RPMI7951 (cell line): ENCODE measurements at regions not wholly inside any gene's neighbourhood (a gene's known extent, or its start where the extent isn't known, plus 50 kb on each side); places are given as distances from the start of the nearest gene placed in this dataset.
A peak's percentile ranks its signal among the peaks of the same experiment; 100 is the strongest.

Experiments
- DNase-seq: peaks from one replicate; pipeline ENCODE4 v3.0.0-alpha.2; 2012; ENCODE audit warnings: low read depth

- DNase-seq, result no peak
Measured at GRCh38 chr3:180340395-180340794, 261.6 kb upstream of the TTC14 start.

GRCh38 chr3:180341516-180341915 is 260.4 kb upstream of the TTC14 start:
- DNase-seq, result no peak

- no peak for DNase-seq
Measured at GRCh38 chr3:180351601-180352000, 250.4 kb upstream of the TTC14 start.

GRCh38 chr3:180352261-180352660 is 249.7 kb upstream of the TTC14 start:
- no peak for DNase-seq

- no peak for DNase-seq
Measured at GRCh38 chr3:180354214-180354613, 247.7 kb upstream of the TTC14 start.

GRCh38 chr3:180358179-180358578 is 243.8 kb upstream of the TTC14 start:
- DNase-seq, result no peak

GRCh38 chr3:180359061-180359952 is 242.7 kb upstream of the TTC14 start:
- no peak for DNase-seq

GRCh38 chr3:180359953-180360279 is 242.0 kb upstream of the TTC14 start:
- no peak for DNase-seq

- DNase-seq, result no peak
Measured at GRCh38 chr3:180362081-180362480, 239.9 kb upstream of the TTC14 start.

GRCh38 chr3:180375831-180376230 is 226.1 kb upstream of the TTC14 start:
- no peak for DNase-seq

GRCh38 chr3:180378496-180378895 is 223.5 kb upstream of the TTC14 start:
- no peak for DNase-seq

- DNase-seq, result no peak
Measured at GRCh38 chr3:180382638-180383180, 219.3 kb upstream of the TTC14 start.

GRCh38 chr3:180383332-180384020 is 218.5 kb upstream of the TTC14 start:
- no peak for DNase-seq

GRCh38 chr3:180390313-180390712 is 211.7 kb upstream of the TTC14 start:
- DNase-seq, result no peak

- DNase-seq, result no peak
Measured at GRCh38 chr3:180391001-180391400, 211.0 kb upstream of the TTC14 start.

GRCh38 chr3:180401226-180401625 is 200.7 kb upstream of the TTC14 start:
- no peak for DNase-seq

GRCh38 chr3:180402471-180403073 is 199.4 kb upstream of the TTC14 start:
- no peak for DNase-seq

- DNase-seq, result no peak
Measured at GRCh38 chr3:180403156-180403555, 198.8 kb upstream of the TTC14 start.

GRCh38 chr3:180408654-180409053 is 193.3 kb upstream of the TTC14 start:
- DNase-seq, result peak; percentile 43

- no peak for DNase-seq
Measured at GRCh38 chr3:180409170-180409569, 192.8 kb upstream of the TTC14 start.

- no peak for DNase-seq
Measured at GRCh38 chr3:180409883-180410282, 192.1 kb upstream of the TTC14 start.

- no peak for DNase-seq
Measured at GRCh38 chr3:180414157-180414556, 187.8 kb upstream of the TTC14 start.
